ENCODE measurements at regions not wholly inside any gene's neighbourhood (a gene's known extent, or its start where the extent isn't known, plus 50 kb on each side); places are given as distances from the start of the nearest gene placed in this dataset.

GRCh38 chr2:105593221-105593967, 151.3 kb upstream of the NCK2 start:
- no peak overlapping the region for H3K27ac ChIP-seq
- no peak overlapping the region for H3K4me2 ChIP-seq
- H3K9ac ChIP-seq, result no peak overlapping the region
- no peak overlapping the region for H3K4me3 ChIP-seq
- H3K36me3 ChIP-seq, result no peaks in the 10 kb centered on the region
- peaks cover 0 to 4% (median 0%) of the 10 kb centered on the region in 10 experiments; a peak in 1 of 20 replicates for H3K4me1 ChIP-seq
- no peak for TF ChIP-seq Cebpa-rat (IDR thresholded peaks at IDR 0.05)
- peaks cover 10 to 26% (median 21%) of the 10 kb centered on the region in 11 experiments; a peak in 21 of 22 replicates for H3K9me3 ChIP-seq (replicated peaks in 1 of 11)
- no peaks in the 10 kb centered on the region for H3K27me3 ChIP-seq
- no peaks in the 10 kb centered on the region; a peak in 1 of 22 replicates for H4K20me1 ChIP-seq

GRCh38 chr2:105592288-105592687, 152.4 kb upstream of the NCK2 start:
- no peak overlapping the region for H3K9ac ChIP-seq
- H3K4me3 ChIP-seq, result no peak overlapping the region
- no peak overlapping the region for H3K4me2 ChIP-seq
- H3K36me3 ChIP-seq, result no peaks in the 10 kb centered on the region
- no peaks in the 10 kb centered on the region for H3K27me3 ChIP-seq
- H4K20me1 ChIP-seq, result no peaks in the 10 kb centered on the region; a peak in 1 of 22 replicates
- H3K4me1 ChIP-seq, result 0 out of 20 replicates have a peak, but pooled peaks cover 0 to 4% (median 0%) of the 10 kb centered on the region in 10 experiments
- no peak overlapping the region for H3K27ac ChIP-seq
- peaks cover 10 to 36% (median 29%) of the 10 kb centered on the region in 11 experiments for H3K9me3 ChIP-seq (replicated peaks in 1 of 11)
- TF ChIP-seq Cebpa-rat (IDR thresholded peaks at IDR 0.05), result no peak

GRCh38 chr2:105590780-105591660, 153.7 kb upstream of the NCK2 start:
- no peaks in the 10 kb centered on the region; a peak in 1 of 22 replicates for H4K20me1 ChIP-seq
- no peak overlapping the region for H3K27ac ChIP-seq
- no peak overlapping the region for H3K4me2 ChIP-seq

GRCh38 chr2:105588581-105588980, 156.1 kb upstream of the NCK2 start:
- Histone ChIP-seq H3K4me3 (no peak overlapping the region), H3K4me2 (no peak overlapping the region), H3K4me1 (peaks cover 8 to 11% (median 10%) of the 10 kb centered on the region in 10 experiments), H4K20me1 (no peaks in the 10 kb centered on the region; a peak in 1 of 22 replicates), H3K27me3 (no peaks in the 10 kb centered on the region), H3K9ac (no peak overlapping the region), H3K36me3 (no peaks in the 10 kb centered on the region), H3K27ac (no peak overlapping the region), H3K9me3 (replicated peaks in 1 of 11) (peaks cover 10 to 36% (median 30%) of the 10 kb centered on the region in 11 experiments)
- TF ChIP-seq Cebpa-rat (IDR thresholded peaks at IDR 0.05), result no peak

More at GRCh38 chr2:105590780-105591660, 153.7 kb upstream of the NCK2 start:
- no peak for TF ChIP-seq Cebpa-rat (IDR thresholded peaks at IDR 0.05)
- Histone ChIP-seq H3K9me3 (replicated peaks in 1 of 11) (peaks cover 10 to 36% (median 30%) of the 10 kb centered on the region in 11 experiments), H3K4me3 (no peak overlapping the region), H3K27me3 (no peaks in the 10 kb centered on the region), H3K36me3 (no peaks in the 10 kb centered on the region), H3K9ac (no peak overlapping the region), H3K4me1 (0 out of 20 replicates have a peak, but pooled peaks cover 0 to under 1% (median 0%) of the 10 kb centered on the region in 10 experiments)

- Histone ChIP-seq H3K4me3 (no peak overlapping the region), H3K27me3 (no peaks in the 10 kb centered on the region), H3K4me2 (no peak overlapping the region), H3K27ac (no peak overlapping the region), H4K20me1 (no peaks in the 10 kb centered on the region), H3K4me1 (peaks cover 8 to 11% (median 10%) of the 10 kb centered on the region in 10 experiments), H3K36me3 (no peaks in the 10 kb centered on the region), H3K9ac (no peak overlapping the region), H3K9me3 (replicated peaks in 1 of 11) (peaks cover 10 to 36% (median 30%) of the 10 kb centered on the region in 11 experiments)
- no peak for TF ChIP-seq Cebpa-rat (IDR thresholded peaks at IDR 0.05)
Measured at GRCh38 chr2:105587637-105588036, 157.1 kb upstream of the NCK2 start.

- H4K20me1 ChIP-seq, result no peaks in the 10 kb centered on the region
- no peak overlapping the region for H3K4me3 ChIP-seq
- no peak for TF ChIP-seq Cebpa-rat (IDR thresholded peaks at IDR 0.05)
- peak overlapping the region; percentile 25 to 66 (median 45) for H3K4me2 ChIP-seq
- H3K9me3 ChIP-seq (replicated peaks in 1 of 11), result peaks cover 10 to 22% (median 20%) of the 10 kb centered on the region in 11 experiments
- H3K27ac ChIP-seq, result no peak overlapping the region
- peaks cover 8 to 11% (median 10%) of the 10 kb centered on the region in 10 experiments for H3K4me1 ChIP-seq
- H3K9ac ChIP-seq, result no peak overlapping the region
- no peaks in the 10 kb centered on the region for H3K36me3 ChIP-seq
- no peaks in the 10 kb centered on the region for H3K27me3 ChIP-seq
Measured at GRCh38 chr2:105584435-105585010, 160.2 kb upstream of the NCK2 start.

GRCh38 chr2:105582952-105583660, 161.6 kb upstream of the NCK2 start:
- no peak overlapping the region for H3K27ac ChIP-seq
- no peak overlapping the region for H3K4me2 ChIP-seq
- no peaks in the 10 kb centered on the region for H3K36me3 ChIP-seq
- H3K9ac ChIP-seq, result no peak overlapping the region
- peaks cover 8 to 11% (median 10%) of the 10 kb centered on the region in 10 experiments for H3K4me1 ChIP-seq
- H3K27me3 ChIP-seq, result no peaks in the 10 kb centered on the region
- no peak overlapping the region for H3K4me3 ChIP-seq
- TF ChIP-seq Cebpa-rat (IDR thresholded peaks at IDR 0.05), result no peak
- H3K9me3 ChIP-seq (replicated peaks in 1 of 11), result peaks cover 0 to 11% (median 7%) of the 10 kb centered on the region in 11 experiments; a peak in 9 of 22 replicates
- no peaks in the 10 kb centered on the region for H4K20me1 ChIP-seq

- Histone ChIP-seq H3K4me1 (peaks cover 8 to 14% (median 12%) of the 10 kb centered on the region in 10 experiments), H3K27me3 (no peaks in the 10 kb centered on the region), H4K20me1 (no peaks in the 10 kb centered on the region), H3K4me2 (no peak overlapping the region), H3K9me3 (replicated peaks in 1 of 11) (0 out of 22 replicates have a peak, but pooled peaks cover 0 to 5% (median 0%) of the 10 kb centered on the region in 11 experiments), H3K9ac (no peak overlapping the region), H3K27ac (no peak overlapping the region), H3K4me3 (no peak overlapping the region), H3K36me3 (no peaks in the 10 kb centered on the region)
- TF ChIP-seq Cebpa-rat (IDR thresholded peaks at IDR 0.05), result no peak
Measured at GRCh38 chr2:105581555-105581944, 163.2 kb upstream of the NCK2 start.

Data from BLaER1 treated with 17β-estradiol and CSF1 and Interleukin-3, amounts not matched to agents 10 nM and 100 nM (cell line).